SHP77 (cell line): ENCODE measurements at regions not wholly inside any gene's neighbourhood (a gene's known extent, or its start where the extent isn't known, plus 50 kb on each side); places are given as distances from the start of the nearest gene placed in this dataset.
A peak's percentile ranks its signal among the peaks of the same experiment; 100 is the strongest.
"Not testable (repeated sequence)": the region's sequence is repeated elsewhere in the genome, so short reads cannot be mapped to it uniquely, and the experiment has no call there.

ENCODE experiments used
- DNase-seq, 2 experiments: peaks; one replicate each; lab custom pipeline; 2025; lab: John Stamatoyannopoulos, UW

DNA sequence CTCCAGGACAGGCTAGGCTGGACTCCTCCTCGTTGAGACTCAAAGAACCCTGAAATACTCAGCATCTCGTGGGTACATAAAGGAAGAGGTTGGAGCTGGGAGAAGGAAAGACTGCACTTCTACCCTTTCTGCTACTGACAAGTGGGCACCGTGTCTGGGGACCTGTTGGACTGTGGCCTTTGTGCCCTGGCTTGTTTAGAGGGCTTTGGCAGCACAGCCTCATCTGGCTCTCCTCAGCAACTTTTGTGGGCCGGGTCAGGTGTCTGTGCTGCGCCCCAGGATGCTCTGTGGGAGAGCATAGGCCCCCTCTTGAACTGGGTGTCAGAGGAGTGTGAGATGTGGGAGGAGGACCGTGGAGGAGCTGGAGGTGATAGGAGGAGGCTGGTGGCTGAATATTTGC is 142.4 kb downstream of the FCRL5 start:
- DNase-seq, result no peak

DNA sequence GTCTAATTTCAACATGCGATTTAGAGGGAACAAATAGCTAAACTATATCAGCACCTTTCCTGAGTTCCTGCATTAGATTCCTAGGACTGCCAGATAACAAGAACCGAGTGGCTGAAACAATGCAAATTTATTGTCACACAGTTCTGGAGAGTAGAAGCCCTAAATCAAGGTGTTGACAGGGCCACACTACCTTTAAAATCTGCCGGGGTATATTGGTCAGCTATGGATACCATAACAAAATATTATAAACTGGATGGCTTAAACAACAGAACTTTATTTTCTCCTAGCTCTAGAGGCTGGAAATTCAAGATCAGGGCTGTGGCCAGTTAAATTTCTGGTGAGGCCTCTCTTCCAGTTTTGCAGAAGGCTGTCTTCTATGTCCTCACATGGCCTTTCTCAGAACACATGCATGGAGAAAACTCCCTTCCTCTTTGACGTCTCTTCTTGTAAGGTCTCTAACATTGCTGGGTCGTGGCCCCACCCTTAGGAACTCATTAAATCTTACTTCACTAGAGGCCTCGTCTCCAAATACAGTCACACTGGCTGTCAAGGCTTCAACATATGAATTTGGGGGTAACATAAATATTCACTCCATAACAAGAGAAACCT is 144.3 kb downstream of the FCRL5 start:
- no peak for DNase-seq

DNA sequence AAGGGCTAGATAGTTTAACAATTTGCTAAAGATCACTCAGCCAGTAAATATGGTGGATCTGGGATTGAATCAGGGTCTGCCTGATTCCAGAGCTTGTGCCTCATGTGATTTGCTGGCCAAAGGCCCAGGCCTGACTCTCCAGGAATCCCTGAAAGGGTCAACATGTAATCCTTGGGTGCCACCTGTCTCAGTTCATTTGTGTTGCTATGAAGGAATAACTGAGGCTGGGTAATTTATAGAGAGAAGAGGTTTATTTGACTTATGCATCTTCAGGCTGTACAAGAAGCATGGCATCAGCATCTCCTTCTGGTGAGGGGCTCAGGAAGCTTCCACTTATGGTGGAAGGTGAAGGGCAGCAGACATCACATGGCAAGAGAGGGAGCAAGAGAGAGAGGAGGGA is 144.9 kb downstream of the FCRL5 start:
- no peak for DNase-seq

DNA sequence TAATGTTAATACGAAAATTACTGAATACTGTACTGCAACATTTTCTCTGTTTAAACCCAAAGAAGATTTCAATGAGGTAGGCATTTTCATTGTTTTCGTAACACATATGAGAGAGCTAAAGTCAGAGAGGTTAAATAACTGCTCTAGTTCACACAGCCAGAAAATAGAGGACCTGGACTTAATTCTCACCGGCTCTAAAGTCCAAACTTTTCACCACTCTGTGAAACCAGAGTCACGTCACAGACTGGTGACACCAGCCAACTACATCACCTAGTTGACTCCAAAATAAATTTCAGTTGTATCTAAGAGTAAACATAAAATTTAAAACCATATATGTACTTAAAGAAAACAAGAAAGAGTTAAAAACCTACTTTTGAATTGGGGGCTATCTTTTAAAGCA is 146.7 kb downstream of the FCRL5 start:
- DNase-seq, result no peak

DNA sequence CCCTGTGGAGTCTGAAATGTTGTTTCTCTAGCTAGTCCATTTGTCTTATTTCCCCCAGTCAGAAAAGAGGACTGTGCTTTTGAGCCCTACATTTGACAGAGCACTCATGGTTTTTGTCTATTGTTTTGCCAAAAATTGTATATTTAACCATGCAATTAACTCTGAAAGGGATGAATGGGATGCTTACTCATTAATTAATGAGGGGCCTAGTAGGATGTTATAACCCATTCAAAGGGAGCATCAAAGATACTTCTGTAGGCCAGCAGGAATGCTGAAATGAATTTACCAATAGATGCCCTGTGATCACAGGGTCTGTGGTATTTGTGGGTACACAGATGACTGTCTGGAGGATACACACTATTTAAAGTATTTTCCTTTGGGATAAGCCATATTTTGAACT is 147.7 kb downstream of the FCRL5 start:
- no peak for DNase-seq

DNA sequence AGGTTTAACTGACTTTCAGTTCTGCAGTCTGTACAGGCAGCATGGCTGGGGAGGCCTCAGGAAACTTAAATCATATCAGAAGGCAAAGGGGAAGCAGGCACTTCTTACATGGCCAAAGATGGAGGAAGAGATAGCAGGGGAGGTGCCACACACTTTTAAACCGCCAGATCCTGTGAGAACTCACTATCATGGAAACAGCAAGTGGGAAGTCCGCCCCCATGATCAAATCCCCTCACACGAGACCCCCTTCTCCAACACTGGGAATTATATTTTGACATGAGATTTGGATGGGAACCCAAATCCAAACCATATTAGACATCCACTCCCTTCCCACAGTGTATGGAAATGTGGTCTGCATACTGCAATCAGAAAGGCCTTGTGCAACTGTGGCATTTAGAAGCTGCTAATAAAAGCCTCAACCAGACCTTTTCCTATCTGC is 148.2 kb downstream of the FCRL5 start:
- no peak for DNase-seq

DNA sequence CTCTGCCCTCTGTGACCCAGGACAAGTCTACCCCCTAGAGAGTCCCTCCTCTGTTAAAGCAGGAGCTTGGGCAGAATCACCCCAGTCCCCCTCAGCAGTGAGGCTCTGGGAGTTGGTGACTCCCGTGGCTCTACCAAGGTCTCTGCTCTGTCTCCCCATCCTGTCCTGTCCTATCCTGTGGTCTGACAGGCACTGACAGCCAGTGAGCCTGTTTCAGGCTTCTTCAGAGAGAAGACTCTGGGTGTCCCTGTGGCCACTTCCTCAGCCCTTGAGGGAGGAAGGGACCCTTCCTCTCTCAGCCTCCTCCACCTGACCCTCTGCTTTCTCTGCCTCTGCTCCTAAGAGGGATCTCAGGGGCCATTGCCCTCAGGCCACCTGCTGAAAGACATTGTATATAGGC is 148.7 kb downstream of the FCRL5 start:
- DNase-seq, result no peak

DNA sequence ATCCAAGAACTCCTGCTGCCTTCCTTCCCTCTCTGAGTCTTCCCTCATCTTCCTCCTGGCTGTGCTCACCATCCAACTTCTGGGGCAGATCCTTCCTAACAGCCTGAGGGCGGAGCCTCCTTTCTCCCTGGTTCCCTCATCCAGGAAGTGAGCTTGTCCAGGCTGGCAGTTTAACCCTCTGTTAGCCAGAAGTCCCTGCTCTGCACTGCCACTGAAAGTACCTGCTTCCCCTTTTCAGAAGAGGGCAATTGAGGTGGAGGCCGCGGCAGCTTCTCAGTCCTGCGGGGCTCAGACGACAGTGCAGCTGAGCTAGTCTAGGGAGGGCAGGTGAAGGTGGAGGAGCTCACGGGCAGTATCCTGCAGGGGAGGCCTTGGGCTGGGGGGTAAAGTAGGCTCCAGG is 149.1 kb downstream of the FCRL5 start:
- DNase-seq, result peak; percentile 14 to 32

DNA sequence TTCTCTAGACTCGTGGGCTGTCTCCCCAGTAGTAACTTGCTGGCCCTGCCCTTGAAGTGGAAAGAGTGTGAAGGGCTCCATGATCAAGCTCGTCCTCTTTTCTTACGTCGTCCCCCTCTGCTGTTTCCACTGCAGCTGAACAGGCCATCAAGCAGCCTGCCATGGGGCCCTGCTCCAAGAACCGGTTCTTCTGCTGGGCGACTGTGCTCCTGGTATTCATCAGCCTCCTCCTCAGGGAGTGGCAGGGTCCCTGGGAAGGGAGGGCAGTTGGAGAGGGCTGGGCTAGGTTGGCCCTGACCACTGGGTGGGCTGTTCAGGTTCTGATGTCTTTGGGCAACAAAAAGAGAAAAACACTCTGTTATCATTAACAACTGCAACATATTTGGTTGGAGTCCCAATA is 151.5 kb downstream of the FCRL5 start:
- DNase-seq, result no peak

DNA sequence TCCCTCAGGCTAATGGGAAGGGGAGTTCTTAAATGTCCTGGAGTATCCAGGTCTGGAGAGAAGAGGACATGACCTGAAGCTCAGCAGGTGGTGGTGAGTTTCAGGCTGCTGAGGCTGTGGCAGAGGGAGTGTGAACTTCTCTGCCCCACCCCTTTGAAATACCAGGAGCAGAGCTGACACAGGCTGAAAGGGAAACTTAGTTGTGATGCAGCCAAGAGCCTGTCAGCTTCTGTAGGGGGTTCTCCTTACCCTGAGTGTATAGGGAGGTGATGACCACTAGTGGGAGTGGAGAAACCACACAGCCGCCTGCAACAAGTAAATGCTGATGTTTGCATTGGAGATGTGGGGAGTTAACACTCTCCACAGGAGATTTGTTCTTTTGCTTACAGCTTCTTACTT is 152.3 kb downstream of the FCRL5 start:
- no peak for DNase-seq

DNA sequence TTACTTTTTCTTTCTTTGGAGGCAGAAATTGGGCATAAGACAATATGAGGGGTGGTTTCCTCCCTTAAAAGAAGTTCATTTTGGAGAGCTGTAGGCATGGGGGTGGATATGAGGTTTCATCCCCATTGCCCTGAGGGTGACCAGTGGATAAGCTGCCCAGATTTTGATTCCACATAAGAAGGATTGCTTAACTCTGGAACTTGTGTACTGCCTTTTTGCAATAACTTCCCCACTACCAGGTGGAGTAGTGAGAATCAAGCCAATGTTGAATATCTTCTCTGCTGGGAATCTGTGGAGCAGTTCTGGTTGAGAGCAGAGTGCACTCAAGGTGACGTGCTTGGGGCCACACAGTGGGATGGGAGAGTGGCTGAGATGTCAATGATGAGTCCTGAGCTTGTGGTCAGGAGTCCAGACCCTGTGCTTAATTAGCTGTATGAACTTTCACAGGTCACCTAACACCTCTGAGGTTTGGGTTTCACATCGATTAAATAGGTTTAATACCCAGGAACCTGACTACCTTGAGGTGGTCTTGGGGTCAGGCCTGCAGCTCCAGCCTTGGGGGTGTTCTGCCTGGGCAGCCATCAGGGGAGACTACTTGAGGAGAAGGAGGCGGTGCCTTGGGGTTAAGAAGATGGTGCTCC is 152.9 kb downstream of the FCRL5 start:
- DNase-seq, result no peak

DNA sequence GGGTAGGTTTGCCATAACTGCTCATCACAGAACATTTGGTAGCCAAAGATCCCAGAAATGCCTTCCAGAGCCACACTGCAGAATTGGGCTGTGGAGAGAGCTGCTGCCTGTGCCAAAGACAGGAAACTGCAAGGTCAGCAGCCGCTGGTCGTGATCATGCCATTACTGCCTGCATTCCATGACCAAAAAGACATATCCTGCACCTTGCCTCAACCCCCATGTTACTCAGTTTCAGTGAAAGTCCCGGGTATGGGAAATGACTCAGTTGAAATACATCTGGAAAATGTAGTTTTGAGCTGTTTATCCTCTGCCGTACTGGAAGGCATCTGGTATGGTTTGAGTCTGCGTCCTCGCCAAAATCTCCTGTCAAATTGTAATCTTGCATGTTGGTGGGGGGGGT is 161.7 kb downstream of the FCRL5 start:
- no peak for DNase-seq

DNA sequence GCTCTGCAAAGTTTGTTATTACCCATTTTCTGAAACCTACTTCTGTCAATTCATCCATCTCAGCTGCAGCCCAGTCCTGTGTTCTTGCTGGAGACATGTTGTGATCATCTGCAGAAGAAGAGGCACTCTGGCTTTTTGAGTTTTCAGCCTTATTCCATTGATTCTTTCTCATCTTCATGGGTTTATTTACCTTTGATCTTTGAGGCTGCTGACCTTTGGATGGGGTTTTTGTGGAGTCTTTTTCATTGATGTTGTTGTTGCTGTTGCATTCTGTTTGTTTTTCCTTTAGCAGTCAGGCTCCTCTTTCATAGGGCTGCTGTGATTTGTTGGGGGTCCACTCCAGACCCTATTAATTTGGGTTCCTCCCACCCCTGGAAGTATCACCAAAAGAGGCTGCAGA is 164.3 kb downstream of the FCRL5 start:
- DNase-seq, result no peak

DNA sequence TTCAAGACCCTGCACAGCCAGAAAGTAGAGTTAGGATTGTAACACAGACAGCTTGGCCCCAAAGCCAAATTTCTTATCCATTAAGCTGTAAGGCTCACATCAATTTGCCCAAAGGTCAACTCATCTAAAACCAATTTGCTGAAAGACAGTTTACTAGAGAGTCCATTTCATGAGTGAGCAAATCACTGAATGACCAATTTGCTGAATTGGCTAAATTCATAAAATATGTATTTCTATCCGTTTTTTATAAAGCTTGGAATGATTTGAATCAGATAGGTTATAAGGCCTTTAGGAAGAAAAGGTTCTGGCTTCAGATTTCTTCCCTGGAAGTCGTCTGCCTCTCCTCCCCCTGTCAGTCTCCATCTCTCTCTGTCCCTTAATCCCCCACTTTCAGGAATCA is 168.1 kb downstream of the FCRL5 start:
- no peak for DNase-seq

DNA sequence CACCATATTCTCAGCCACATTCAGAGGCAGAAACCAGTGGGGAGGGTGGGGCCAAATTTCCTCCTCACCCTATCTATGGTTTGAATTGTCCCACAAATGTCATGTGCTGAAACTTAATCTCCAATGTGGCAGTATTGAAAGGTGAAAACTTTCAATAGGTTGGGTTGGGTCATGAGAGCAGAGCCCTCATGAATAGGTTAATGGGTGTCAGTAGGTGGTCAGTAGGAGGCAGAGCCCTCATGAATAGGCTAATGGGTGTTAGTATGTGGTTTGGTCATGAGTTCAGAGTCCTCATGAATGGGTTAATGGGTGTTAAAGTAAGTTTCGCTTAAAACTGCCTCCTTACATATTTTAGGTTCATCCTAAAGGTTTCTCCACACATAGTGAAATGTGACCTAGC is 170.0 kb downstream of the FCRL5 start:
- no peak for DNase-seq

DNA sequence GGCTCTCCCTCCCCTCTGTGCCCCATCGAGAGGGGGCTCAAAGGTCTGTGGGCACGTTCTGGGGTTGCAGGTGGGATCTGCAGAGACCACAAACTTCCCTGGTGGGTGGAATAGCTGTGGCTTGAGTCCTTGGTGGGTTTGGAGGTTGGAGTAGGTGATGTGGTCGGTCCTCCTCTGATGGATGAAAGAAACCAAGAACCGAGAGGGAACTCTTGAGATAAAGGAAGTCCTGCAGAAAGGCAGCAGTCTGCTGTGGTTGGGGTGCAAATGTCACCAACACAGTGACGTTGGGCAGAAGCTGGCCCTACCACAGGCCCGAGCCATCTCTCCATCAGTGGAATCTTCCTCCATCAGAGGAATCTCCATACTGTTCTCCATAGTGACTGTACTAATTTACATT is 171.8 kb downstream of the FCRL5 start:
- DNase-seq, result no peak

DNA sequence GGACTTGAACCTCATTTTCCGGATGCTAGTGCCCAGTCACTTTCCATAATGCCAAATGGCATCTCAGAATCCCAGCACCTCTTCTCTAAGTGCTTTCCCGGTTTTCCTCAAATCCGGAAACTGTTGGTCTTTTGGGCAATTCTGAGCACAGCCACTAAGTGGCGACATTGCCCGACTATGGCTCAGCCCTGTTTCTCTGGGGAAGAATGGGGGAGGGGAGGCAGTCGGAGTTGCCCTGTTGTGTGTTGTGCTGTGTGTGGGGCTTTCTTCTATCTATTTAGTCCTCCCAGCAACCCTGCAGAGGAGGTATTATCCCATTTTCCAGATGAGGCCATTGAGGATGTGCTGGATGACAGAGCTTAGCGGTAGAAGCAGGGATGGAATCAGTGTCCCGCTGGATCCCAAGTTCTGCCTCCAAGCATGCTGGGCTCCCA is 175.0 kb downstream of the FCRL5 start:
- peak; percentile 24 to 48 for DNase-seq

DNA sequence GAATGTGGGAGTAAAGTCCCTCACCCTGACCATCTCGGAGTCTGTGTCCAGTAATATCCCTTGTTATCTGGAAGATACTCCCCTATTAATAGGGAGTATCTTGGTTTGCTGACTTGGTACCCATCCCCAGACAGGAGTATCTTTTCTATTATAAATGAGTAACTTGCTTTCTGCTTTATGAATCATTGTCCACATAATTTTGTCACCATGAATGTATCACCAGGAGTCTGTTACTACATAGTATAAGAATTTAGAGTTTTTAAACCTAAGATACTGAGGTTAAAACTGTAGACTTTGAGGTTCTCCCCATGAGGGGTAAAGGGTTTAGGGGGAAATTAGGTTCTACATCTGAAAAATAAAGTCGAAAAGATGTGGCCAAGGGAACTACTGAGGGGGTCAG is 175.6 kb downstream of the FCRL5 start:
- no peak for DNase-seq

DNA sequence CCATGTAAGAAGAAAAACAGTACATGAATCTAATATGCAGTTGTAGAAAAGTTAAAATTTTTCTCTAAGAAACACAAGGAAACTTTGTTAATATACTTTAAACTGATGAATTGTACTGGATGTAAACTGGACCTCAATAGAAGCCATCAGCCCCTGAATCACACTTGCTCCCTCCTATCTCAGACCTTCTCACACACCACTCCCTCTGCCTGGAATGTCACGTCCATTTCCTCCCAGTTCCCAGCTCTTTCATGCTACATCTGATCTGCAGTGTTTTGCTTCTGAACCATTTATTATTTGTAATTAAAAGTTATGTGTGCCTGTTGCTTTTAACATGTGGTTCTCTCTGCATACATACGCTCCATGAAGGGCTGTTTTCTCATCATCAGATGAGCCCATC is 180.0 kb downstream of the FCRL5 start:
- not testable (repeated sequence) for DNase-seq

DNA sequence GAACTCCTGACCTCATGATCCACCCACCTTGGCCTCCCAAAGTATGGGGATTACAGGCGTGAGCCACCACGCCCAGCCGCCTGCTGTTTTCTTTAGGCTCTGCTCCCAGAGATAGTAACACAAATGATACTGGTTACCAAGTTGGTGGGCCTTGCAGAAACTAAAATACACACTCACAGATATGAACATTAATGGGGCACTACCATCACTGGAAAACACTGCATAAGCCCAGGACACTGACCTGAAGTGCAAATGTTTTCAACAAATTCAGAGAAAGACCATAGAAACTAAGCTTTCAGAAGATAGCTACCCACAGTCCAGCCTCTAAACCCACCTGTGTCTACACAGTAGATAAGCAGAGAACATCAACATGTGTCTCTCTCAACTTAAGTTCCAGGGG is 180.5 kb downstream of the FCRL5 start:
- no peak for DNase-seq

DNA sequence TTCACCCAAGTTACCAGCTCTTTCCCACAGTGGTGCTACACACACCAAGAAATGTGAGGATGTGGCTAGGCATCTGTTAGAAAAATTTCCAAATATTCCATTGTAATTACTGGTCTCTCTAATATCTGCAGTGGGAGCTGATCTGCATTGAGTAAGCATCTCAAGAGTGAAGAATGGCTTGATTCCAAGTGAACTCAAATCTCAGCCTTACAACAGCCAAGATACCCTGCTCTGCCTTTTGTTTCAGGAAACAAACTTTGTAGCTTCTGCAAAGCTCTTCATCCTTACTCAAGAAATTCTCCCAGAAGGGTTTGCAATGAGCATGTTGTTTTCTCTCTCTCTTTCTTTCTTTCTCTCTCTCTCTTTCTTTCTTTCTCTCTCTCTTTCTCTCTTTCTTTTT is 181.1 kb downstream of the FCRL5 start:
- no peak for DNase-seq

DNA sequence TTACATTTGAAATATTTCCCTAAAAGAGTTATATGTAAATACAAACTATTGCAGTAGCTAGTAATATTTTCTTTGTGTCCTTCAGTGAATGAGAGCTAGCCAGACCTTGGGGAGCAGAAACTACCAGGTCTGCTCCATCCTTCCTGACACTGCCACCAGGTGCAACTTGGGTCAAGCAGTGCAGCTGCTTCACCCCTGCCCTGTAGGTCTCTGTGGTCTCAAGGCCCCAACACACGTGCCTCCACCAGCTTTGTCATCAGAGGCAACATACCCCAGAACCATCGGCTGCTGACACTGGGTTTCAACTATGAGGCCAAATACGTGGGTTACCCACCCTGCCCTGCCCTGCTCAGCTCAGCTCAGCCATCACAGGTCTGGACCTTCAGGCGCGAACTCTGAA is 181.6 kb downstream of the FCRL5 start:
- no peak for DNase-seq

DNA sequence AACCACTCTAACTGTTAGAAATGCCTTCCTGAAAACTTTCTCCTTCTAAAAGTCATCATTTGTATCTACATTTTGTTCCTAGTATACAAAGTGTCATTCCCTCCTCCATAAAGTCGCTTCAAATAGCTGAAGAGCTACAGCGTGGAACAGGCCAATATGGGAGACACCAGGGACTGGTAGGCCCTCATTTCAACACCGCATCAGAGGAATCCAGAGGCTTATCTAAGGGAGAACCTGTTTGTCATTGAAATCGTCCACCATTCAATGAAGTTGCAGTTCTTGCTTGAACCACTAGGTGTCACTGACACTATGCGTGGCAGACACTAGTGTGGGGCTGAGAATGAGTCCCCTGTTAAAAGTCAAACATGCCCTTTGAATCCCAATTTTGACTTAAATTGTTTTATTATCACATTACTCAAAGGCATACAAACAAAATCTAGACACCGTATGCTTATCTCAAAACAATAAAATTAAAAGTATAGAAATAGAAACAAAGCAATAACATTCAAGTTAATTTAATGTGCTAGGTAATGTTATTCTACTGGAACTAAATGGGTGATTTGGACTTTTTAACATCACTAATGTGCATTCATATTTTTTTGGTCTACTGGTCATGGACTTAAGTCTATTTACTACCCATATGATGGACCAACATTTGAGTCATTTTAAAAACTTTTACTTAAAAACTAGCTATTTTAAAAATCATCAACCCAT is 182.3 kb downstream of the FCRL5 start:
- peak; percentile 52 to 58 for DNase-seq

DNA sequence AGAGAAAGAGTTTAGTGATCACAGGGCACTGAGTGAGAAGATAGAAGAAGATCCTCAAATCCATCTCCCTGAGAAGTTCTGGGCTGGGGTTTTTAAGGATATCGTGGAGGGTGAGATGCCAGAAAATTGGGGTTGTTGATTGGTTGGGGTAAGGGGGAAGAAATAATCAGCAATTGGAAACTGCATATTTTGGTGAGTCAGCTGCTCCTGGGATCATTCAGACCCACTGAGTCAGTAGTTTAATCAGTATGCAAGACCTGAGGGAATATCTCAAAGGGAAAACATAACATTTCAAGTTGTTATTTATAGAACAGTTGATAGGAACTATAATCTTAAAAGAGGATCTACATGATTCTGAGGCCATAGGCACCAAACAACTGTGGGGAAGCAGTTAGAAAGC is 183.4 kb downstream of the FCRL5 start:
- not testable (repeated sequence) for DNase-seq
